HCEC 1CT (cell line): ENCODE measurements at regions not wholly inside any gene's neighbourhood (a gene's known extent, or its start where the extent isn't known, plus 50 kb on each side); places are given as distances from the start of the nearest gene placed in this dataset.

ENCODE experiments used
- DNase-seq: peaks from one replicate; pipeline ENCODE4 v3.0.0-alpha.2; 2017

DNA sequence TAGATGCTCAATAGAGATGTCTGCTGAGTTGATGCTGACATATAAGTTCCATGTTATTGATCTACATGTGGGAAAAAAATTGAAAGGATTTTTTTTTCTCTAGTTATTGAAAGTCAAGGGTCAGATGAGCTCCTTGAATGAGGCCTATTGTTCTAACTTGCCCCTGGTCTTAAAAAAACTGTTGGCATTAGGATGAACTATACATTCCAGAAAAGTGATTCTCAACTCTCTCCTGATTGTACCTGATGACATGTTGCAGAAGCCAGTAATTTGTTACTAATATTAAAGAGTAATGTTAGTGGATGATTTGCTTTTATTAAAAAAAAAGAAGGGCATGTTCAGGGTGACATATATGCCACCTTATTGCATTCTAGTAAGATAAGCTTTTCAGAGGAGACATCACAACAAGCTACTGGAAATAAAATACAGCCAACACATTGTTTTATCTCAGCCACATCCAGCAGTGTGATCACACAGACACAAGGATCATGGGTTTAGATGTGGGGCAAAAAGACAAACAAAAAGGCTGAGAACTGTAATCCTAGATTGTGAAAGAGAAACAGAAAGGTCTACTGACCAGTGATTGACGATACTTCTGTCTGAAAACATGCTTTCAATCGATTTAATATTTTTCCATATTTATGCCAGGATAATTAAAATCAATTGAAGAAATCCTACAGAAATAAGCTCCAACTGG lies 1314.1 kb upstream of the C9orf72 start:
- no peak for DNase-seq

DNA sequence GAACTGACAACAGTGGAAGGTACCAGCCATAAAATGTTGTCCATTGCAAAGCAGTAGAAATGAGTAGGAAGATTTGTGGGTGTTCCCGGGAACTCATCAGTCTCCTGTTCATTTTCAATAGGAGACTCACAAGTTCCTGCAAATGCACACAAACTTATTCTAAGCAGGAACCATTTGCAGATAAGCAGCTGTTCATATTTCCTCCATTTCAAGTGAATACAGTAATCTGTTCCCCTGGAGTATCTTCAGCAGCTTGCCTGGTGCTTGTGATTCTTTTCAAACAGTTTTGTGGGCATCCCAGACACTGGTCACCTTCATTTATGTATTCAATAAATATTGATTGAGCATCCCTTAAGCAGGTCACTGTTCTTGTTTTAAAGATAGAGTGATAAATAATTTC lies 1315.5 kb upstream of the C9orf72 start:
- no peak for DNase-seq

DNA sequence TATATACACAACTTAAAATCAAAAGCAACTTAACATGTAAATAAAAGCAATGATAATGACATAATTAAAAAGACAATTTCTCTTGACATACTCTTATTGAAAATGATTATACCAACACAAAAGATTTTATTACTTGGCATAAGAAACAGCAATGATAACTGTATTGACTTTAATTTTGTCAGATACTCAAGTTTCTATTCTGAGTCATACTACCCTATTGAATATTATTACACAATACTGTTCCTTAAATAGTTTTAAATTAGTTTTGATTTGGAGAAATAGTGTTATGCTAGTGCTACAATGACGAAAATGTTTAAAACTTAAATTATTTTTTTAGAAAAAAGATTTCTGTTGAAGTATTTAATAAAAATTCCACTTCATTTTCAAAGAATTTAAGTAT lies 1319.3 kb upstream of the C9orf72 start:
- no peak for DNase-seq

DNA sequence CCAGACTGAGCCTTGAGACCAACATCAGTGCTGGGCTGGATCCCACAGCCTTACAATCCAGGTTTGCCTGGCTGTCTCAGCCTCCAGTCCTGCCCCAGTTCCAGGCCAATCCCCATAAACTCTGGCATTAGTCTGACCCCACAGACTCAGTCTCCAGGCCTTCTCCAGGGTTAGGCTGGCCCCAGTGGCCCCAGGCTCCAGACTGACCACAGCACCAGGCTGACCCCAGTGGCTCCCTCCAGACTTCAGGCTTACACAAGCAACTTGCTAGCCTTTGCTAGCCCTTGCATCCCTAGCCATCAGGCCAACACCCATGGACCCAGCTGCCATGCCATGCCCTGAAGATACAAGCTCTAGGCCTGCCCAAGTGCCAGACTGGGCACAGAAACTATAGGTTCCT lies 1326.0 kb upstream of the C9orf72 start:
- DNase-seq: no peak

GRCh38 chr9:28899926-28900325 lies 1326.6 kb upstream of the C9orf72 start:
- no peak for DNase-seq

- no peak for DNase-seq
Measured at GRCh38 chr9:28900406-28900805, 1327.1 kb upstream of the C9orf72 start.

DNA sequence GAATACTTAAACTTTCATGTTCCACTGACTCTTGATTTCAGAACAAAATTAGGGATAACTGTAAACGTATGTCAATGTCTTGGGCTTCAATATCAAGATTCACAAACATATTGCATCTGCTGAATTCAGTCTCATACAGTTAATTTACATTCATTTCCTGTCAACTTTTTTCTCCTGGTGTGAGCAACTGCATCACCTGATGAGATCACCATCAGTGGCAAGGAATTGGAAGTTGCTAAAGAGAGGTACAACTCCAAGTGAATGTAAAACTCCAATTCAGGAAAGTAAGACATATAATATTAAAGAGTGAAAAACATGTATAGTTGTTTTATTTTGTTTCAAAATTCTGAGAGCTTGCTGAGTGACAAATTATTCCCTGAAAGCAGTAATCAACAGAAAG lies 1336.2 kb upstream of the C9orf72 start:
- DNase-seq: no peak

DNA sequence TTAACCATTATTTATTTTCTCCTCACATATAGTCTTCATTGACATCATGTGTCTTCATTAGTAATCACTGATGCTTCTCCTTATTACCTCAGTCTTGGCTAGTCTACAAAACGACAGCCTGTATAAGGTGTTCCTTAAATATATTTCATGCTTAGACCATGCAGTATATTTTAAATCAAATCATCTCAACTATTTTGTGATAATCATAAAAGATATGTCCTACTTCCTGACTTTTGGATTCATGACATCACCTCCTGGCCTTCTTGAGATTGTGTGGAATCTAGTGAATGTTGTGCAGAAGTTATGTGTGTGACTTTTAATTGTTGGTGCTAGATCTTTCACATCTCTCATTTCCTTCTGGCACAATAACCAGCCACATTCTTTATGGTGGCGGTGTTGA lies 1339.3 kb upstream of the C9orf72 start:
- no peak for DNase-seq

GRCh38 chr9:28915202-28915930 lies 1342.1 kb upstream of the C9orf72 start:
- DNase-seq: no peak

DNA sequence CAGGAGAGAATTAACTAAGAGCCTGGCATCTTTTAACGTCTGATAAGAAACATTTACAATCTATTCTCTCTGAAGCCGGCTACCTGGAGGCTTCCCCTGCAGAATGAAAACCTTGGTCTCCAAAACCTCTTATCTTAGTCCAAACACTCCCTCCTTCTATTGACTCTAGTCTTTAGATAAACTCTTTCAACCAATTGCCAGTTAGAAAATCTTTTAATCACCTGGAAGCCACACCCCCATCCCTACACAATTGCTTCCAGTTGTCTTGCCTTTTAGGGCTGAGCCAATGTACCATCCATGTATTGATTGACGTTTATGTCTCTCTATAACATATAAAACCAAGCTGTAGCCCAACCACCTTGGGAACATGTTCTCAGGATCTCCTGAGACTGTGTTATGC lies 1343.1 kb upstream of the C9orf72 start:
- no peak for DNase-seq

DNA sequence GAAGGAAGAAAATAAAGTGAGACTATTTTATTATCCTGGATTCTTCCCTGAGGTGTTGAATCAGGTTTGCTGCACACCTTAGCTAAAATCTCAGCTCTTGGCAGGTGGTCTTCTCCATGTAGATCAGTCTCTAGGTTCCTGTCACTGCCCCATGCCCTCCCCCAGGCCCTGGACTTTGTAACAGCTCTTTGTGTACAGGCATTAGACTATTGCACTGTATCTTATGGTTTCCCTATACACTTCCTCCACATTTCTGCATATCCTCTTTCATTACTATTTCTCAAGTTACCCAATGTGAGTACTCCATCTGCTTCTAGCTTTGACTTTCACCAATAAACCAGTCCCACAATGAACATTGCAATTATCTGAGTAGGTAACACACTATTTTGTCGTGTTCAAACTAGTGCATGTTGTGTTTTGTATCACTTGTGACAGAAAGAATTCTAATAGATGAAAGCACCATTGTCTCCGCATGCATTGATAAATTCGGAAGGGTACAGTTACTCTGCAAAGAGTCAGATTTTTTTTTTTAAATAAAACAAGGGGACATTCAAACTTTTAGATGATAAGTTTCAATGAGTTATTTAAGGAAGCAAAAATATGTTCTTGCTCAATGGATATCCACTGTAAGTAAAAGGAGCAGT lies 1348.7 kb upstream of the C9orf72 start:
- DNase-seq: no peak

DNA sequence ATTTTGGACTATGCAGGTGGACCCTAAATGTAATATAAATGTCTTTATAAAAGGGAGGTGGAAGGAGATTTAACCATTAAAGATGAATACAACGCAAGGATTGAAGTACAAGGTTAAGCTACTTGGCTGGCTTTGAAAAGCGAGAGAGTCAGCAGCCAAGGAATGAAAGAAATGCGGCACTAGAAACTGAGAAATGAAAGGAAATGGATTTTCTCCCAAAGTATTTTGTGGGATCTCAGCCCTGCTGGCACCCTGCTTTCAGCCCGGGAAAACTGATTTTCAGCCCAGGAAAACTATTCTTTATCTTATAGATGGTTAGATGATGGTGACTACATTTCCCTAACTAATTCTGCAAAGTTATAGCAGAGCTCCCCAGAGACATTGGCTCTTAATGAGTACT lies 1349.6 kb upstream of the C9orf72 start:
- DNase-seq: no peak

DNA sequence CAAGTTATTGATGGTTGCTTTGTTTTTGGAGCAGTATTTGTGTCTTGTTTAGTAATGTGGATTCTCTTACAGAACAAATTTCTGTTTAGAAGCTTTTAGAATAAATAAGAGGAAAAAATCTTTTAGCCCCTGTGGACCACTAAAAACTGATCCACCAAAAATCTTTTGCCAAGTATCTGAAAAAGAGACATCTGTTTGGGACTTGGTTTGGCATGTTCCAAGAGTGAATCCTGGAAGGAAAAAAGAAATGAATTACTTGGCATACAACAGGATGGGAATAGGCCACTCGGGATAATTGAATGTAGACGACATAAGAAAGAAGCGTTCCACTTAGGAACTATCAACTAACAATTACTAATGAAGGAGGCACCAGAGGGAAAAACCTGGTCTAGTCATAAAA lies 1350.1 kb upstream of the C9orf72 start:
- DNase-seq: no peak

GRCh38 chr9:28925157-28925556 lies 1351.9 kb upstream of the C9orf72 start:
- DNase-seq: no peak

- no peak for DNase-seq
Measured at GRCh38 chr9:28926306-28926705, 1353.0 kb upstream of the C9orf72 start.

DNA sequence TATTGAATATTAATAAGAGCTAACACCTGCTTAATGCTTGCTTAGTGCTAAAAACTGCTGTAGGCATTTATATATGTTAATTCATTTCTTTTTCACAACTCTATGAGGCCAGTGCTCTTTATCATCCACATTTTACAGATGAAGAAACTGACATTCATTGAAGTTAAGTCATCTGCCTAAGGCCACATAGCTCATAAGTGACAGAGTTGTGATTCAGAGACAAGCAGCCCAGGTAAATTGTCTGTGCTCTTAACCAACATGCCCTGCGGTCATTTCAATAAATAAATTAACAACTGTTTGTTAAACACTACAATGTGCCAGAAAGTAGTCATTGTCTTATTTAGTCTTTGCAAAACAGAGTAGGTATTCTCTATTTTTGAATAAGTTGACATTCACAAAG lies 1354.4 kb upstream of the C9orf72 start:
- no peak for DNase-seq

DNA sequence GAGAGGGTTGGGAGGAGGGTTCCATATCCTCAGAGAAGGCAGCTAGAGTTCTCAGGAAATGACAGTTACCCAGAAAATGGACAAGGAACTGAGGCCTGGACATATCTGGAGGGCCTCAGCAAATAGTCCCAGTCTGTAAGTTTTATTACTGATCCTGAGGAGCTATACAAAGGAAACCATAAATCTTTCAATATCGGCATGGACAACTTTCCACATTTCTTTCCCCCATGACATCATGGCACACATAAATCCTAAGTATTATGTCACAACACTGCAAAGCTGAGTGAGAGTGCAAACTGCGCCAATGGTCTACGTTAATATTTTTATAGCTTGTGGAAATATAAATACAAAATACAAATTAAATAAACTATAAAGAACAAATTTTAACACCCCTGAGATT lies 1356.2 kb upstream of the C9orf72 start:
- no peak for DNase-seq

DNA sequence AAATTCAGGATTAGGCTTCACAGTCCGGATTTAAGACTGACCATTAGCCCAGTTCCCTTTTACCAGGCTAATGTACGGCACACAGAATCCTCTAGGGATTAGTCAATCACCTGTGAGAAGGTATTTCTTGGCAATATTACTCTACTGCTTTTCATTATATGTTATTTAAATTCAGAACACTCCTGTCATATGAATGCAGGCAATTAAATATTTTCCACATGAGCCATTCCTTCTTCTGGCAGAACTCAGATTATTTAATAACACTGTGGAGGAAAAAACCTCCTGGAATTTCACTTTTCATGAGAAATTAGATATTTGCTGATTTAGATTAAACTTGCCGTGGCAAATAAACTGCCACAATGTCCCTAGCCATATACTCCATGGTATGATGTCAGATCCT lies 1357.5 kb upstream of the C9orf72 start:
- DNase-seq: no peak

- no peak for DNase-seq
Measured at GRCh38 chr9:28934111-28934510, 1360.8 kb upstream of the C9orf72 start.

GRCh38 chr9:28938981-28939380 lies 1365.7 kb upstream of the C9orf72 start:
- no peak for DNase-seq

- DNase-seq: no peak
Measured at GRCh38 chr9:28941856-28942255, 1368.6 kb upstream of the C9orf72 start.

GRCh38 chr9:28942941-28943340 lies 1369.7 kb upstream of the C9orf72 start:
- no peak for DNase-seq

DNA sequence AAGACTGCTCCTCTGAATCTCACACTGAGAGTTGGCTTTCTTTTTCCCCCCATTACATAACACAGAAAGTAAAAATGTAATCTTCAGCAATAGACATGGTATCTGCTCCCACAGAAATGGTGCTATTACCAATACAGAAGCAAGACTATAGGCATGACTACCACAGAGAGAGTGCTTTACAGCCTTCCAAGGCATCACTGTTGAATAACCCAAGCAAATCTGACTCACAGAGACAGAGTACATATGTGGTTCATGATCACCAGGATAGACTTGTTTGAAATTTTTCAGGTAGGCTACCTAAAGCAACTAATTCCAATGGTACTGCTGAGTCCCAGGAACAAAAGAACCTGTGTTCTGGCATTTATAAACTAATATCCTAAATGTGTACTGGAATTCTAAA lies 1373.4 kb upstream of the C9orf72 start:
- DNase-seq: no peak

- DNase-seq: no peak
Measured at GRCh38 chr9:28951945-28952344, 1378.7 kb upstream of the C9orf72 start.
